NAMALWA (cell line): ENCODE measurements at regions not wholly inside any gene's neighbourhood (a gene's known extent, or its start where the extent isn't known, plus 50 kb on each side); places are given as distances from the start of the nearest gene placed in this dataset.
"Not testable (repeated sequence)": the region's sequence is repeated elsewhere in the genome, so short reads cannot be mapped to it uniquely, and the experiment has no call there.

Source experiments
- DNase-seq: peaks from one replicate; pipeline ENCODE4 v3.0.0-alpha.2; 2015; ENCODE audit warnings: low spot score

GRCh38 chr14:55847766-55848165, 267.8 kb downstream of the KTN1 start:
- no peak for DNase-seq

GRCh38 chr14:55848964-55849363, 269.0 kb downstream of the KTN1 start:
- DNase-seq = no peak

- DNase-seq = no peak
Observed at GRCh38 chr14:55849833-55850232, 268.4 kb upstream of the PELI2 start.

- DNase-seq = no peak
Observed at GRCh38 chr14:55850825-55851241, 267.4 kb upstream of the PELI2 start.

- no peak for DNase-seq
Observed at GRCh38 chr14:55851301-55851700, 266.9 kb upstream of the PELI2 start.

- no peak for DNase-seq
Observed at GRCh38 chr14:55851961-55852360, 266.2 kb upstream of the PELI2 start.

GRCh38 chr14:55855751-55856150, 262.5 kb upstream of the PELI2 start:
- no peak for DNase-seq

- DNase-seq = no peak
Observed at GRCh38 chr14:55858604-55859003, 259.6 kb upstream of the PELI2 start.

GRCh38 chr14:55861561-55861960, 256.6 kb upstream of the PELI2 start:
- DNase-seq = not testable (repeated sequence)

- peak; percentile 41 for DNase-seq
Observed at GRCh38 chr14:55864890-55865655, 253.1 kb upstream of the PELI2 start.

GRCh38 chr14:55867311-55867710, 250.9 kb upstream of the PELI2 start:
- DNase-seq = no peak

GRCh38 chr14:55867719-55868118, 250.5 kb upstream of the PELI2 start:
- DNase-seq = no peak

GRCh38 chr14:55869397-55870049, 248.7 kb upstream of the PELI2 start:
- DNase-seq = no peak

- DNase-seq = no peak
Observed at GRCh38 chr14:55873169-55873568, 245.0 kb upstream of the PELI2 start.

- DNase-seq = no peak
Observed at GRCh38 chr14:55874785-55875184, 243.4 kb upstream of the PELI2 start.

- DNase-seq = no peak
Observed at GRCh38 chr14:55877942-55878341, 240.3 kb upstream of the PELI2 start.

GRCh38 chr14:55881577-55882241, 236.5 kb upstream of the PELI2 start:
- DNase-seq = no peak

GRCh38 chr14:55884819-55885218, 233.4 kb upstream of the PELI2 start:
- no peak for DNase-seq

- DNase-seq = no peak
Observed at GRCh38 chr14:55889124-55889523, 229.1 kb upstream of the PELI2 start.

- no peak for DNase-seq
Observed at GRCh38 chr14:55891692-55892091, 226.5 kb upstream of the PELI2 start.

- no peak for DNase-seq
Observed at GRCh38 chr14:55892906-55893305, 225.3 kb upstream of the PELI2 start.

- DNase-seq = no peak
Observed at GRCh38 chr14:55893705-55894104, 224.5 kb upstream of the PELI2 start.

- no peak for DNase-seq
Observed at GRCh38 chr14:55897031-55897430, 221.2 kb upstream of the PELI2 start.
